ENCODE measurements at regions not wholly inside any gene's neighbourhood (a gene's known extent, or its start where the extent isn't known, plus 50 kb on each side); places are given as distances from the start of the nearest gene placed in this dataset.
"Not testable (repeated sequence)": the region's sequence is repeated elsewhere in the genome, so short reads cannot be mapped to it uniquely, and the experiment has no call there.

DNA sequence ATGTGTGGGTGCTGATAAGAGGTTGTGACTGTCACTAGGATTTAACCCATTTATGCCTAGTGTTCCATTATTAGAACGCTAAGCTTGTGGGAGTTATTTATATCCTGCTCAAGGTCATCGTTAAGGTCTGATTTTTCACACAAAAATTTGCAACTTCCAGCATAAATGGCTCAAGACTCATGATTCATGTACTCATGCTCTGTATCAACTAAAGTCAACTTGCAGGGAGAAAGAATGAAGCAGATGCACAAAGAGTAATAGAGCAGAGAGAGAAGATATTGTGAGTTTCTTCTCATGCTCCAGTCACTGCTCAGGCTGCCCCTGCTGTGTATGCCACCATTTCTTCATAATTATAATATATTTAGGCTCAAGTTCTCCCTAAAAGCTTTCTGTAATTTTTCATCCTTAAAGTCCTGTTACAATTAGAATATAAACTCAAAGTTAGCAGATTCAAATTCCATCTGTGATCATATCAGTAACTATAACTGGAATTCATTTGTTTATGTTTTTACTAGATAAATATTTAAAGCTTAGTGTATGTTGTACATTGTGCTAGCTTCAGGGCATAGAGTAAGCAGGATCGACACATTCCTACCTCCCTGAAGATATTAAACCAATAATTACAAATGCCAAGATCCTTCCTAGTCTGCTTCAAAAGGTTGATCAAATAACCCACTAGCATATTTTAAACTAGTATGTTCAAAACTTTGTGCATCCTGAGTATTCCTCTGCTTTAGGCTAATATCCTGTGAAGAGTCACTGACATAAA lies 136.7 kb downstream of the NUDT12 start:
- DNase-seq: no peak

DNA sequence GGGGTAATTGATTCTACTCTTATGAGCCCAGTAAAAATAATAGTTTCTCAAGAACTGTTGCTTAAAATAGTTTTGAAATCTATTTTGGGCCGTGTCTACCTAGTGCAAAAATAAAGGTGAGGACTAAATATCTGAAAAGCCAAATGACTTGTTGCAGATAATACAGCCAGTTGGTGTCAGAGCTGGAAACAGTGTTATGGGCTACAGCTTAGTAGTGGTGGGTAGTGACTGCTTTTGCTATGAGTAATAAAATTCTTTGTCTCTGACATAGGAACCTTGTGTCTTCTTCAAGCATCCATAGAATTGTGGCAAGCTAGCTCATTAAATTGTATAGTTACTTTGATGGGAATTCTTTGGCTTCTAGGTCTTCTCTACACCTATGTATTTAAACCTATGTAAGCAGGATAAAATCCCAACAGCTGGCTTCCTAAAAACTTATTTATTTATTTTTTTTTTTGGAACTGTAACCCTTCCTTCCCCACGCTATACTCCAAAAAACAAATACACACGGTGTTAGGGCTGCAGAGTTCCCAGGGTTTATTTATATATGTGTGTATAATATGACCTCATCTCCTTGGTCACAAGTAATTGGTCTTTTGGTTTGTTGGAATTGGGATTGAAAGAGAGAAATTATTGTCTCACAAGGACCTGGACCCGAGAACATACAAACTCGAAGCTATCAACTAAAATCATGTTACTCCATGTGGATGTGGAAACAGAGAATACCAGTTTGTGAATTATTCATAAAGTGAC lies 138.0 kb downstream of the NUDT12 start:
- DNase-seq: no peak

GRCh38 chr5:103424026-103424425 lies 138.6 kb downstream of the NUDT12 start:
- DNase-seq: no peak

DNA sequence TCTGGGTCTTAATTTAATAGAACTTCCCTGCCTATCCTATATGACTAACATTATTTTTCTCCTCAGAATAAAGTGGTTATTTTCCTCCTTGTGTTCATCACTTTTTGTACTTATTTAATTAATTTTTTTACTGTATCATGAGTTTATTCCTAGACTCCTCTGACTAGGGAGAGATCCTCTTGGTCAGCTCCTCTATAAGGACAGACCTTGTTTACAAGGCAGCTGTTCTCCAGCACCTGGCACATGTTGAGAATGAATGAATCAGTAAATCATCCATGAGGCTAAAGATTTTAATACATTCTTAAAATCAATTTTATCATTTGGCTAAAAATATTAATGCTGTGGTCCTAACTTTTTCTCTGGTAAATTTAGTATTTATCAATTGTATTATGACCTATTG lies 139.8 kb downstream of the NUDT12 start:
- DNase-seq: no peak

- no peak for DNase-seq
Measured at GRCh38 chr5:103414604-103415003, 148.0 kb downstream of the NUDT12 start.

- DNase-seq: no peak
Measured at GRCh38 chr5:103411711-103412110, 150.9 kb downstream of the NUDT12 start.

GRCh38 chr5:103410172-103410571 lies 151.6 kb downstream of the MACIR start:
- no peak for DNase-seq

DNA sequence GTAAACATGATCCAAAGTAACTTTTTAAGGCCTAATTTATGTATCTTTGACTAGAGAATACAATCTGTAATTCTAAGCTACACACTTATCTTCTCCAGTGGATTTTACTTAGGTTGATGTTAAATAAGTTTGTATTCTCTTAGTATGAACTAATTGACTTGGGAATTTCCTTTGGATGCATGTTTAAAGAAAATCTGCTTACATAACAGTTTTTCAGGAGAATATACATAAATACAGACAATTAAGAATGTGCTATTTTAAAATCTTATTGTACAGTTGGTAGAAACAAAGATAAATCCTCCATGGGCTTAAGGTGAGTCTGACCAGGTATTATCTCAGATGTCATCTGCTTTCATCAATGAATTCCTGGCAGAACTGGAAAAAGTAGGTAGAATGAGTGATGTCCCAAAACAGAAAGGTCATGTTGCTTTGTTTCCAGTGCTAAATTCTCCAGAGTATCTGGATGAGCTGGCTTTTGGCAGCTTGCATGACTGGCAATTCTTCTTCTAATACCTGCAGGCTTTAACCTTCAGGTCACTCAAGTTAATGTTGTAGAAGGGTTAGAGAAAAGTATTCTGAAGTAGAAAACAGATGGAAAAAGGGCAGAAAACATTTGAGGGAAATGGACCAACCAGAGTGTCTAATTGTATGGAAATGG lies 150.6 kb downstream of the MACIR start:
- no peak for DNase-seq

- DNase-seq: no peak
Measured at GRCh38 chr5:103408408-103408807, 149.8 kb downstream of the MACIR start.

GRCh38 chr5:103407402-103407801 lies 148.8 kb downstream of the MACIR start:
- DNase-seq: no peak

GRCh38 chr5:103404483-103404882 lies 145.9 kb downstream of the MACIR start:
- DNase-seq: no peak

DNA sequence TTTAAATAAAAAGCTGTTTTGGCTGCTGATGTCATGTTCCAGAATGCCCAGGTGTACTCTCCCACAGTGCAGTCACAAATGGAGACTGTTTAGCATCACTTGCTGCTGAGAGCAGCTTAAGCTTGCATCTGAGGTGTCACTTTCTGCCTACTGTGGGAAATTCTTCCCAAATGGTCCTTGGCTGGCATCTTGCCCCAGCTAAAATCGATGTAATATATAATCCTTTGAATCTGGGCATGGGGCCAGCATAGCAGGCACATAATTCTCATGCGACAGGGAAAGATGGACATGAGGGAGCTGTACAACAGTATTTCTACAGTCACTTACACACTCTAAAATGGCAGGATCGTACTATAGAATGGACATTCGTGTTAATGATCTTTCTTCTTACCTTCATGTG lies 144.3 kb downstream of the MACIR start:
- peak in 1 of 2 experiments; percentile 7 for DNase-seq

- DNase-seq: no peak
Measured at GRCh38 chr5:103397739-103398581, 139.4 kb downstream of the MACIR start.

DNA sequence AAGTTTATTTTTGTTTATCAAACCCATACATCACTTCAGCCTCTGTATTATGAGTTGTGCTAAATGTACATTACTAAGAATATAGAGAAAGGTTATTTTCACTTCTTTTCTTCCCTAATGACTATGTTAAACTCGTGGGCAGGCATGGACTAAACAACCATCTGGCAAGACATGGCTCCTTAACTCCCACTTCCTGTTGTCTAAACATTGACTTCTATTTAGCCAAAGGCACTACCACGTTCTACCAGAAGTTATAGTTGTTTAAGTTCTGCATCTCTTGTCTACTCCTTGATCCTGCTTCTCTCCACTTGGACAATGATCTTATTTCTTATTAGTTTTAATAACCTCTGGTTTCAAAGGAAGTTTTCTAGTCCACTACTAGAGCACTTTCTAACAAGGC lies 136.1 kb downstream of the MACIR start:
- DNase-seq: no peak

DNA sequence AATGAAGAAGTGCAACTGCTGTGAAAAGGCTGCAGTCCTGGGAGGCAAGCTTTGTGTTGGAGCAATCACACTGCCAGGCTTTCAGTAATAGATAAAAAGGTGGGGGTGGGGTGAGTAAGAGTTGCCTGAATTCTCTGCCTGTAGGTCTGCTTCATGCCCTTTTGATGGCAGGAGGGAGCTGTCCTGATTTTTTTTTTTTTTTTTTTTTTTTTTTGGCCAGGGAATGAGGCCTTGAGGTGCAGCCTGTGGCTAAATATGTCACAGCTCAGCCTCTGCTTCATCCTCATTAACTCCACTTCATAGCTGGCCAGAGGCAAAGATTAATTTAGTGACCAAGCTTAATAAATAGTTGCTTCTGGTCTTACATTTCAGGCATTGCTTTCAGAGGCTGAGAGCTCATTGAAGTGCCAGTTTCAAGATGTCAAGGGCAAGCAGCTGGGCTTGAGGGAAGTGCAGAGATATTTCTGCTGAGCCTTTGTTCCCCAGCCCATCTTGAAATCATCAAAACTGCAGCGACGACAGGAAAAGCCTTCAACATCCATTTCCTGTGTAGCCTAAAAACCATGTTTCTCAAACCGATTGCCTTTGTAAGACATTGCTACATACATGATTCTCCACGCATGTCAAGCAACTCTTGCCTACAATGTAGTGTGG lies 134.7 kb downstream of the MACIR start:
- DNase-seq: peak; percentile 14 to 22

- no peak for DNase-seq
Measured at GRCh38 chr5:103391659-103392058, 133.1 kb downstream of the MACIR start.

DNA sequence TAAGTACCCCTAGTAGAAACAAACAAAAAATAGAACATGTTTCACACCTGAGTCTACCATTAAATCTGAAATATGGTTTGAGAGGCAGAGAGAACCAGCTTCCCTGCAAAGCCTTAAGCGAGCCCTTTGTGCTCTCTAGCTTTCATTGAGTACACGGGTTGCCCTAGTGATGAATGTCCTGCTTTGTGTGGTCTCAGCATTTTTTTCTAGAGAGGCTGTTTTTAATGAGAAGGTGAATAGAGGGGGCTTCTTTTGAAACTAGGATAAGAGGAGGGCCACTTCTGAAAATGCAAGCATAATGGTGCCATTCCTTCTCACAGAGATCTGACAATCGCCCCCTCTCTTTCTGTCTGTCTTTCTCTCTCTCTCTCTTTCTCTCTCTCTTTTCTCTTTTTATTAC lies 131.3 kb downstream of the MACIR start:
- DNase-seq: no peak

GRCh38 chr5:103389357-103389756 lies 130.8 kb downstream of the MACIR start:
- DNase-seq: no peak

GRCh38 chr5:103385722-103386121 lies 127.2 kb downstream of the MACIR start:
- no peak for DNase-seq

GRCh38 chr5:103377638-103378037 lies 119.1 kb downstream of the MACIR start:
- DNase-seq: not testable (repeated sequence)

DNA sequence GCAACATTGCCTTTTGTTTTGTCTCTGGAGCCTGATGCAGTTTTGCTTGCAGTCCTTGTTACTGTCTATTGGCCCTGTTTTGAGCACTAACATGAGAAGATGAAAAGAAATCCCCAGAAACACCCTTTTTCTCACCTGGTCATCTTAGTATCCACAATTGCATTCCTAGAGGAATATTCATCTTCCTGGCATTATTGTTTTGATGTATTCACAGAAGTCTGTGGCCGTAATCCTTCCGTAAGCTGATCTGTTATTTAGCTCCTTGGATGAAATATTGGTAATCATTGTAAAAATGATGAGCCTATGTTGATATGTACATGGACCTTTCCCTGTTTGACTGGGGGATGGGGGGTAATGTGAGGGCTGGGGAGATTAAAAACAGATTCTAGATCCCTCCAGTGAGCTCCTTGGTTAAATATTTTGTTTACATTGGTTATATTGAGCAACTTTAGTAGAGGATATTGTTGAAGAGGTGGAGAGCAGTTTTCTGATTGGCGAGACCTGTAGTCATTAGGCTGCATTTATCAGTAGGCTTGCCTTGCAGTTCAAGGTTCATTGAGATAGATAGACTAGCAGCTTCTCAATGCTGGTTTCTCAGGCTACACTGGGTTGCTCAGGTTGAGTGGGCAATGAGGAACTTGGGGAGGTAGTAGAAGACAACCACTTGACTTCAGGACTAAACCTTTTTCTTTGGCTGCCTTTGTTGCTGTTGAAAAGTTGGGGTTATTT lies 117.5 kb downstream of the MACIR start:
- no peak for DNase-seq

GRCh38 chr5:103375350-103375749 lies 116.8 kb downstream of the MACIR start:
- DNase-seq: no peak

Data from NCI-H187 (cell line).